ENCODE measurements at regions not wholly inside any gene's neighbourhood (a gene's known extent, or its start where the extent isn't known, plus 50 kb on each side); places are given as distances from the start of the nearest gene placed in this dataset.

- TF ChIP-seq CTCF (IDR thresholded peaks at IDR 0.05) (no peak), REST (IDR thresholded peaks at IDR 0.05; ENCODE audit: insufficient read depth in 1 of 2, low read depth in 2 of 2, low read length in 1 of 2) (no peak), POLR2AphosphoS5 (IDR thresholded peaks at IDR 0.05; ENCODE audit: low read depth, low read length) (no peak)
Observed at GRCh38 chr12:77118696-77119095, 53.3 kb upstream of the E2F7 start.

Measured in Panc1 (cell line).